GM12878 (cell line): ENCODE measurements at regions not wholly inside any gene's neighbourhood (a gene's known extent, or its start where the extent isn't known, plus 50 kb on each side); places are given as distances from the start of the nearest gene placed in this dataset.
"Not testable (repeated sequence)": the region's sequence is repeated elsewhere in the genome, so short reads cannot be mapped to it uniquely, and the experiment has no call there.

ENCODE experiments used
- EZH2 ChIP-seq: IDR thresholded peaks from 2 replicates; pipeline ENCODE4 v1.6.1; 2012; ENCODE audit warnings: low read depth, mild to moderate bottlenecking, control low read depth, inconsistent platforms, low read length, borderline replicate concordance; ENCODE audit not compliant: control insufficient read depth
- IRF4 ChIP-seq: IDR thresholded peaks from 2 replicates; pipeline ENCODE4 v1.6.1; 2011; ENCODE audit warnings: low read depth, low read length
- MTA3 ChIP-seq: IDR thresholded peaks from 2 replicates; pipeline ENCODE4 v1.6.1; 2012; ENCODE audit warnings: low read length, inconsistent platforms, borderline replicate concordance
- MYC ChIP-seq: IDR thresholded peaks from 2 replicates; pipeline ENCODE4 v1.6.1; 2011; ENCODE audit warnings: mild to moderate bottlenecking, low read length, moderate library complexity, inconsistent platforms; ENCODE audit not compliant: insufficient read depth, insufficient replicate concordance, insufficient read length, severe bottlenecking
- NR2C2 ChIP-seq: IDR thresholded peaks from 2 replicates; pipeline ENCODE4 v1.6.1; 2011; ENCODE audit warnings: borderline replicate concordance, low read depth; ENCODE audit not compliant: control insufficient read depth, insufficient read length
- PAX8 ChIP-seq: fragments of 450-650 bp; IDR thresholded peaks from 2 replicates; pipeline ENCODE4 v1.6.1; 2017; ENCODE audit warnings: mild to moderate bottlenecking, moderate library complexity
- POLR2A ChIP-seq: IDR thresholded peaks from 2 replicates; pipeline ENCODE4 v1.6.1; 2011; ENCODE audit warnings: low read depth, mild to moderate bottlenecking, low read length
- POLR2AphosphoS5 ChIP-seq: IDR thresholded peaks from 2 replicates; pipeline ENCODE4 v1.6.1; 2011; ENCODE audit warnings: mild to moderate bottlenecking, low read length, inconsistent platforms
- SIX5 ChIP-seq: IDR thresholded peaks from 2 replicates; pipeline ENCODE4 v1.6.1; 2011; ENCODE audit warnings: mild to moderate bottlenecking, low read depth, low read length, moderate library complexity; ENCODE audit not compliant: severe bottlenecking
- YY1 ChIP-seq: IDR thresholded peaks from 2 replicates; pipeline ENCODE4 v1.6.1; 2011; ENCODE audit warnings: low read depth, mild to moderate bottlenecking, low read length
- ZNF384 ChIP-seq: IDR thresholded peaks from 2 replicates; pipeline ENCODE4 v1.6.1; 2012; ENCODE audit warnings: low read depth, mild to moderate bottlenecking, low read length, improper control_type of control experiment, borderline replicate concordance
- TF ChIP-seq, protein P1 (sequence below): IDR thresholded peaks from 2 replicates; pipeline ENCODE4 v1.6.1; 2012; ENCODE audit warnings: low read depth, low read length, improper control_type of control experiment
- TF ChIP-seq, protein P2 (sequence below), 3 experiments: IDR thresholded peaks in 2 of 3; conservative IDR thresholded peaks in 1 of 3; 2 replicates each; pipeline ENCODE4 v1.5.1; 2011; ENCODE audit warnings: low read depth in 3 of 3, low read length in 3 of 3, mild to moderate bottlenecking in 3 of 3, control low read depth in 2 of 3, moderate library complexity in 2 of 3, inconsistent platforms in 1 of 3, mixed read lengths in 1 of 3; ENCODE audit not compliant: control insufficient read depth in 2 of 3, insufficient read depth in 1 of 3; ENCODE audit errors: extremely low read depth in 1 of 3
- TF ChIP-seq, protein P3 (sequence below): IDR thresholded peaks from 2 replicates; pipeline ENCODE4 v1.6.1; 2012; ENCODE audit warnings: mild to moderate bottlenecking, low read depth, low read length

DNA sequence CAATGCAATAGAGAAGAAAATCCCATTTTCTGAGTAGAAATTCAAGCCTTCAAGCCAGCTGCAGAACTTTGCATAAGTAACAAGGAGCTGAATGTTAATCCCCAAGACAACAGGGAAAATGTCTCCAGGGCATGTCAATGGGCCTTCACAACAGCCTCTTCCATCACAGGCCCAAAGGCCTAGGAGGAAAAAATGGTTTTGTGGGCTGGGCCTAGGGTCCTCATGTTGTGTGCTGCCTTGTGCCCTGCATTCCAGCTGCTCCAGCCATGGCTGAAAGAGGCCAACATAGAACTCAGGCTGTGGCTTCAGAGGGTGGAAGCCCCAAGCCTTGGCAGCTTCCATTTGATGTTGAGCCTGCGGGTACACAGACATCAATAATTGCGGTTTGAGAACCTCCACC lies 1208.8 kb downstream of the PLA2G4A start:
- TF ChIP-seq PAX8, NR2C2, MTA3, POLR2A, SIX5, MYC, YY1, IRF4, EZH2, POLR2AphosphoS5, ZNF384: not testable (repeated sequence)
- TF ChIP-seq, protein P1, sequence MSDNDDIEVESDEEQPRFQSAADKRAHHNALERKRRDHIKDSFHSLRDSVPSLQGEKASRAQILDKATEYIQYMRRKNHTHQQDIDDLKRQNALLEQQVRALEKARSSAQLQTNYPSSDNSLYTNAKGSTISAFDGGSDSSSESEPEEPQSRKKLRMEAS, result not testable (repeated sequence)
- TF ChIP-seq, protein P2, sequence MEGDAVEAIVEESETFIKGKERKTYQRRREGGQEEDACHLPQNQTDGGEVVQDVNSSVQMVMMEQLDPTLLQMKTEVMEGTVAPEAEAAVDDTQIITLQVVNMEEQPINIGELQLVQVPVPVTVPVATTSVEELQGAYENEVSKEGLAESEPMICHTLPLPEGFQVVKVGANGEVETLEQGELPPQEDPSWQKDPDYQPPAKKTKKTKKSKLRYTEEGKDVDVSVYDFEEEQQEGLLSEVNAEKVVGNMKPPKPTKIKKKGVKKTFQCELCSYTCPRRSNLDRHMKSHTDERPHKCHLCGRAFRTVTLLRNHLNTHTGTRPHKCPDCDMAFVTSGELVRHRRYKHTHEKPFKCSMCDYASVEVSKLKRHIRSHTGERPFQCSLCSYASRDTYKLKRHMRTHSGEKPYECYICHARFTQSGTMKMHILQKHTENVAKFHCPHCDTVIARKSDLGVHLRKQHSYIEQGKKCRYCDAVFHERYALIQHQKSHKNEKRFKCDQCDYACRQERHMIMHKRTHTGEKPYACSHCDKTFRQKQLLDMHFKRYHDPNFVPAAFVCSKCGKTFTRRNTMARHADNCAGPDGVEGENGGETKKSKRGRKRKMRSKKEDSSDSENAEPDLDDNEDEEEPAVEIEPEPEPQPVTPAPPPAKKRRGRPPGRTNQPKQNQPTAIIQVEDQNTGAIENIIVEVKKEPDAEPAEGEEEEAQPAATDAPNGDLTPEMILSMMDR (IDR thresholded peaks at IDR 0.05 in 2 of 3, conservative IDR thresholded peaks at IDR 0.05 in 1 of 3; ENCODE audit: control insufficient read depth in 2 of 3, extremely low read depth in 1 of 3, insufficient read depth in 1 of 3, low read depth in 3 of 3, low read length in 3 of 3), result not testable (repeated sequence)
- TF ChIP-seq, protein P3, sequence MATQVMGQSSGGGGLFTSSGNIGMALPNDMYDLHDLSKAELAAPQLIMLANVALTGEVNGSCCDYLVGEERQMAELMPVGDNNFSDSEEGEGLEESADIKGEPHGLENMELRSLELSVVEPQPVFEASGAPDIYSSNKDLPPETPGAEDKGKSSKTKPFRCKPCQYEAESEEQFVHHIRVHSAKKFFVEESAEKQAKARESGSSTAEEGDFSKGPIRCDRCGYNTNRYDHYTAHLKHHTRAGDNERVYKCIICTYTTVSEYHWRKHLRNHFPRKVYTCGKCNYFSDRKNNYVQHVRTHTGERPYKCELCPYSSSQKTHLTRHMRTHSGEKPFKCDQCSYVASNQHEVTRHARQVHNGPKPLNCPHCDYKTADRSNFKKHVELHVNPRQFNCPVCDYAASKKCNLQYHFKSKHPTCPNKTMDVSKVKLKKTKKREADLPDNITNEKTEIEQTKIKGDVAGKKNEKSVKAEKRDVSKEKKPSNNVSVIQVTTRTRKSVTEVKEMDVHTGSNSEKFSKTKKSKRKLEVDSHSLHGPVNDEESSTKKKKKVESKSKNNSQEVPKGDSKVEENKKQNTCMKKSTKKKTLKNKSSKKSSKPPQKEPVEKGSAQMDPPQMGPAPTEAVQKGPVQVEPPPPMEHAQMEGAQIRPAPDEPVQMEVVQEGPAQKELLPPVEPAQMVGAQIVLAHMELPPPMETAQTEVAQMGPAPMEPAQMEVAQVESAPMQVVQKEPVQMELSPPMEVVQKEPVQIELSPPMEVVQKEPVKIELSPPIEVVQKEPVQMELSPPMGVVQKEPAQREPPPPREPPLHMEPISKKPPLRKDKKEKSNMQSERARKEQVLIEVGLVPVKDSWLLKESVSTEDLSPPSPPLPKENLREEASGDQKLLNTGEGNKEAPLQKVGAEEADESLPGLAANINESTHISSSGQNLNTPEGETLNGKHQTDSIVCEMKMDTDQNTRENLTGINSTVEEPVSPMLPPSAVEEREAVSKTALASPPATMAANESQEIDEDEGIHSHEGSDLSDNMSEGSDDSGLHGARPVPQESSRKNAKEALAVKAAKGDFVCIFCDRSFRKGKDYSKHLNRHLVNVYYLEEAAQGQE, result not testable (repeated sequence)
